Trophoblast cell (in vitro differentiated cells and primary cell): ENCODE measurements at regions not wholly inside any gene's neighbourhood (a gene's known extent, or its start where the extent isn't known, plus 50 kb on each side); places are given as distances from the start of the nearest gene placed in this dataset.

Experiments
- DNase-seq, 2 donors: peaks; one replicate each; pipeline ENCODE4 v3.0.0-alpha.2; 2016
- H2AFZ ChIP-seq: 2 replicates; pipeline ENCODE4 v1.6.1; 2013; ENCODE audit warnings: low read length, moderate library complexity, mild to moderate bottlenecking; ENCODE audit not compliant: insufficient read depth, poor library complexity
- H2AK5ac ChIP-seq: 2 replicates; pipeline ENCODE4 v1.6.1; 2013; ENCODE audit warnings: mild to moderate bottlenecking, low read length
- H2BK120ac ChIP-seq: 2 replicates; pipeline ENCODE4 v1.6.1; 2013; ENCODE audit warnings: low read length, mild to moderate bottlenecking, moderate library complexity; ENCODE audit not compliant: insufficient read depth, poor library complexity
- H2BK12ac ChIP-seq: 2 replicates; pipeline ENCODE4 v1.6.1; 2013; ENCODE audit warnings: mild to moderate bottlenecking, low read length, moderate library complexity
- H2BK5ac ChIP-seq: 2 replicates; pipeline ENCODE4 v1.6.1; 2013; ENCODE audit warnings: low read length, low read depth, moderate library complexity, mild to moderate bottlenecking; ENCODE audit not compliant: poor library complexity
- H3K14ac ChIP-seq: 2 replicates; pipeline ENCODE4 v1.6.1; 2013; ENCODE audit warnings: mild to moderate bottlenecking, low read length
- H3K18ac ChIP-seq: 2 replicates; pipeline ENCODE4 v1.6.1; 2013; ENCODE audit warnings: mild to moderate bottlenecking, low read length
- H3K23ac ChIP-seq: 2 replicates; pipeline ENCODE4 v1.6.1; 2013; ENCODE audit warnings: low read length
- H3K27ac ChIP-seq: 2 replicates; pipeline ENCODE4 v1.5.1; 2013; ENCODE audit warnings: low read depth, mild to moderate bottlenecking, inconsistent platforms, low read length, moderate library complexity
- H3K27me3 ChIP-seq: 2 replicates; pipeline ENCODE4 v1.6.1; 2013; ENCODE audit warnings: inconsistent platforms, mild to moderate bottlenecking, low read length, moderate library complexity; ENCODE audit not compliant: insufficient read depth
- H3K36me3 ChIP-seq, 2 experiments: 1 replicate in 1 of 2; 2 replicates in 1 of 2; pipeline ENCODE4 v1.6.1; 2013; ENCODE audit warnings: low read length in 2 of 2, mild to moderate bottlenecking in 2 of 2, moderate library complexity in 1 of 2; ENCODE audit not compliant: insufficient read depth in 2 of 2, control insufficient read depth in 1 of 2
- H3K4ac ChIP-seq: 2 replicates; pipeline ENCODE4 v1.6.1; 2013; ENCODE audit warnings: low read depth, mild to moderate bottlenecking, low read length, moderate library complexity
- H3K4me1 ChIP-seq, 2 experiments: 1 replicate in 1 of 2; 2 replicates in 1 of 2; pipeline ENCODE4 v1.6.1; 2013; ENCODE audit warnings: low read length in 2 of 2, mild to moderate bottlenecking in 2 of 2, moderate library complexity in 1 of 2; ENCODE audit not compliant: insufficient read depth in 2 of 2, control insufficient read depth in 1 of 2
- H3K4me2 ChIP-seq: 2 replicates; pipeline ENCODE4 v1.6.1; 2013; ENCODE audit warnings: inconsistent platforms, mild to moderate bottlenecking, low read length, moderate library complexity
- H3K4me3 ChIP-seq: 2 replicates; pipeline ENCODE4 v1.5.1; 2013; ENCODE audit warnings: mild to moderate bottlenecking, low read depth, low read length, inconsistent platforms
- H3K79me1 ChIP-seq: one replicate; pipeline ENCODE4 v1.6.1; 2013; ENCODE audit warnings: low read length
- H3K79me2 ChIP-seq: 2 replicates; pipeline ENCODE4 v1.6.1; 2013; ENCODE audit warnings: low read length, mild to moderate bottlenecking; ENCODE audit not compliant: control insufficient read depth, insufficient read depth, poor library complexity
- H3K9ac ChIP-seq: 2 replicates; pipeline ENCODE4 v1.6.1; 2013; ENCODE audit warnings: mild to moderate bottlenecking, low read length
- H3K9me3 ChIP-seq: 2 replicates; pipeline ENCODE4 v1.6.1; 2013; ENCODE audit warnings: low read depth, mild to moderate bottlenecking, control low read depth, inconsistent platforms, low read length; ENCODE audit not compliant: insufficient read depth
- H4K12ac ChIP-seq: 2 replicates; pipeline ENCODE4 v1.6.1; 2013; ENCODE audit warnings: low read depth, mild to moderate bottlenecking, low read length, moderate library complexity
- H4K8ac ChIP-seq: 2 replicates; pipeline ENCODE4 v1.6.1; 2013; ENCODE audit warnings: low read depth, mild to moderate bottlenecking, low read length, moderate library complexity
- H4K91ac ChIP-seq: one replicate; pipeline ENCODE4 v1.6.1; 2013; ENCODE audit warnings: low read depth, mild to moderate bottlenecking, low read length, moderate library complexity
- WGBS: extraction: QIAGEN DNeasy Blood & Tissue Kit; methylation state at CpG from one replicate; pipeline ENCODE4 v1.1.7; 2013; ENCODE audit warnings: missing lambda C conversion rate; ENCODE audit not compliant: insufficient read length, insufficient coverage; ENCODE audit errors: extremely low coverage; 5-methylcytosine and 5-hydroxymethylcytosine counted together

- H3K4me2 ChIP-seq, result no peak overlapping the region
- H3K4ac ChIP-seq, result no peak overlapping the region
- H3K36me3 ChIP-seq, result no peaks in the 10 kb centered on the region
- no peaks in the 10 kb centered on the region for H3K79me2 ChIP-seq
- no peak overlapping the region for H2BK5ac ChIP-seq
- H2AK5ac ChIP-seq, result no peak overlapping the region
- no peak overlapping the region for H3K18ac ChIP-seq
- H2BK12ac ChIP-seq, result no peak overlapping the region
- no peak overlapping the region for H2BK120ac ChIP-seq
- no peak overlapping the region for H3K9ac ChIP-seq
- H3K14ac ChIP-seq, result no peak overlapping the region
- H2AFZ ChIP-seq, result no peak overlapping the region
- H3K79me1 ChIP-seq, result no peaks in the 10 kb centered on the region
- no peaks in the 10 kb centered on the region for H3K9me3 ChIP-seq
- H3K4me1 ChIP-seq, result no peaks in the 10 kb centered on the region
- H3K27me3 ChIP-seq, result no peaks in the 10 kb centered on the region
- no peak overlapping the region for H3K4me3 ChIP-seq
- DNase-seq, result peak in 1 of 2 donors; percentile 2
- no peak overlapping the region for H3K27ac ChIP-seq
- no peak overlapping the region for H4K12ac ChIP-seq
- no peak overlapping the region for H4K8ac ChIP-seq
- no peak overlapping the region for H3K23ac ChIP-seq
- H4K91ac ChIP-seq, result no peak overlapping the region
- no CpG with 5 or more reads among the region's 2 CpGs for WGBS
Measured at GRCh38 chrX:149060921-149061320, 444.2 kb downstream of the IDS start.
